Panc1 (cell line): ENCODE measurements at regions not wholly inside any gene's neighbourhood (a gene's known extent, or its start where the extent isn't known, plus 50 kb on each side); places are given as distances from the start of the nearest gene placed in this dataset.

Experiments
- ATAC-seq: fragments of 200-7000 bp; cut with Tn5 transposase; 2 replicates; pipeline ENCODE4 v1.9.1; 2020; ENCODE audit warnings: mild to moderate bottlenecking, moderate library complexity
- BruUV-seq: library from RNA; stranded (reverse); fragments of 400-500 nt; replicated peaks from 2 replicates; lab custom pipeline; 2021; lab: Mats Ljungman, UMichigan
- CTCF ChIA-PET: fragments of 300-600 bp; sonication (Branson Sonifier 250); formaldehyde crosslinking; loops from one replicate; lab custom pipeline; 2022; ENCODE audit warnings: antibody characterized with exemption; lab: Charles Lee
- POLR2A ChIA-PET: fragments of 300-600 bp; sonication (Branson Sonifier 250); formaldehyde crosslinking; loops from one replicate; lab custom pipeline; 2022; ENCODE audit warnings: antibody characterized with exemption; lab: Charles Lee
- DNase-seq: peaks from one replicate; pipeline ENCODE4 v3.0.0-alpha.2; 2010; ENCODE audit warnings: low read depth, low spot score
- H3K27ac ChIP-seq: 2 replicates; pipeline ENCODE4 v1.5.1; 2011; ENCODE audit warnings: mild to moderate bottlenecking, low read length, inconsistent platforms
- H3K27me3 ChIP-seq: fragments of 200-500 bp; sonication (Bioruptor generic); 2 replicates; pipeline ENCODE4 v1.6.0; 2014; ENCODE audit warnings: low read length, inconsistent platforms; ENCODE audit not compliant: control insufficient read depth, insufficient read depth
- H3K36me3 ChIP-seq: fragments of 200-500 bp; sonication (Bioruptor generic); 2 replicates; pipeline ENCODE4 v1.5.1; 2014; ENCODE audit warnings: inconsistent platforms, mild to moderate bottlenecking, low read length, moderate library complexity; ENCODE audit not compliant: control insufficient read depth, insufficient read depth
- H3K4me1 ChIP-seq: 2 replicates; pipeline ENCODE4 v1.5.1; 2011; ENCODE audit warnings: inconsistent platforms, mild to moderate bottlenecking, low read length, moderate library complexity; ENCODE audit not compliant: control insufficient read depth, insufficient read depth
- H3K4me3 ChIP-seq, 2 experiments: 2 replicates each; pipeline ENCODE4 v1.5.1; 2011 to 2012; ENCODE audit warnings: low read depth in 2 of 2, low read length in 2 of 2, mild to moderate bottlenecking in 2 of 2, inconsistent platforms in 1 of 2, moderate library complexity in 1 of 2
- H3K9me3 ChIP-seq: fragments of 200-500 bp; sonication (Bioruptor generic); 2 replicates; pipeline ENCODE4 v1.5.1; 2014; ENCODE audit warnings: low read depth, mild to moderate bottlenecking, inconsistent platforms, low read length, moderate library complexity; ENCODE audit not compliant: control insufficient read depth, insufficient read depth
- CTCF ChIP-seq: fragments of 450-650 bp; IDR thresholded peaks from 2 replicates; pipeline ENCODE4 v1.5.1; 2017; ENCODE audit warnings: mild to moderate bottlenecking
- POLR2AphosphoS5 ChIP-seq: IDR thresholded peaks from 2 replicates; pipeline ENCODE4 v1.6.1; 2012; ENCODE audit warnings: mild to moderate bottlenecking, low read depth, low read length, moderate library complexity
- REST ChIP-seq, 2 experiments: IDR thresholded peaks; 2 replicates each; pipeline ENCODE4 v1.6.1; 2011 to 2012; ENCODE audit warnings: low read depth in 2 of 2, control low read depth in 1 of 2, low read length in 1 of 2, mild to moderate bottlenecking in 1 of 2, moderate library complexity in 1 of 2; ENCODE audit not compliant: insufficient read depth in 1 of 2
- SIN3A ChIP-seq: IDR thresholded peaks from 2 replicates; pipeline ENCODE4 v1.6.1; 2012; ENCODE audit warnings: low read depth, mild to moderate bottlenecking, low read length, moderate library complexity, borderline replicate concordance; ENCODE audit not compliant: insufficient read depth
- TCF7L2 ChIP-seq: IDR thresholded peaks from 2 replicates; pipeline ENCODE4 v1.6.1; 2011; ENCODE audit warnings: mild to moderate bottlenecking, low read depth, low read length, inconsistent platforms
- in situ Hi-C: cut with HindIII; loops from 2 replicates; pipeline ENCODE4 v1.10.0; 2016; ENCODE audit warnings: low sequenced_read_pairs, low pct_unique_long_range_greater_than_20kb
- intact Hi-C: fragments of 100-400 bp; cut with micrococcal nuclease; formaldehyde crosslinking; loops from one replicate; pipeline ENCODE4 v1.10.0; 2022; ENCODE audit not compliant: unreplicated experiment

GRCh38 chr1:221823149-221823548 is 81.3 kb upstream of the DUSP10 start:
- Histone ChIP-seq H3K4me1 (no peaks in the 10 kb centered on the region), H3K36me3 (no peaks in the 10 kb centered on the region), H3K4me3 (no peak overlapping the region), H3K27me3 (no peaks in the 10 kb centered on the region), H3K27ac (no peak overlapping the region), H3K9me3 (no peaks in the 10 kb centered on the region)
- in situ Hi-C loops (no loop called here), intact Hi-C loops (no loop called here)
- TF ChIP-seq SIN3A (no peak), CTCF (no peak), REST (IDR thresholded peaks at IDR 0.05; ENCODE audit: insufficient read depth in 1 of 2, low read depth in 2 of 2, low read length in 1 of 2) (no peak), TCF7L2 (no peak), POLR2AphosphoS5 (no peak)
- no TSS peak for BruUV-seq
- DNase-seq (no peak), ATAC-seq (no peak)
- ChIA-PET CTCF (no interaction called here), POLR2A (no interaction called here)

- BruUV-seq = no TSS peak
- Histone ChIP-seq H3K27ac (no peak overlapping the region), H3K4me1 (no peaks in the 10 kb centered on the region), H3K4me3 (no peak overlapping the region), H3K36me3 (no peaks in the 10 kb centered on the region), H3K9me3 (no peaks in the 10 kb centered on the region), H3K27me3 (no peaks in the 10 kb centered on the region)
- intact Hi-C loops (no loop called here), in situ Hi-C loops (no loop called here)
- no peak for DNase-seq
- ATAC-seq = no peak
- ChIA-PET CTCF (no interaction called here), POLR2A (no interaction called here)
- TF ChIP-seq TCF7L2 (no peak), CTCF (no peak), POLR2AphosphoS5 (no peak), REST (IDR thresholded peaks at IDR 0.05; ENCODE audit: insufficient read depth in 1 of 2, low read depth in 2 of 2, low read length in 1 of 2) (no peak), SIN3A (no peak)
Observed at GRCh38 chr1:221822591-221822990, 80.7 kb upstream of the DUSP10 start.
